RPMI7951 (cell line): ENCODE measurements at regions not wholly inside any gene's neighbourhood (a gene's known extent, or its start where the extent isn't known, plus 50 kb on each side); places are given as distances from the start of the nearest gene placed in this dataset.
A peak's percentile ranks its signal among the peaks of the same experiment; 100 is the strongest.
"Not testable (repeated sequence)": the region's sequence is repeated elsewhere in the genome, so short reads cannot be mapped to it uniquely, and the experiment has no call there.

Source experiments
- DNase-seq: peaks from one replicate; pipeline ENCODE4 v3.0.0-alpha.2; 2012; ENCODE audit warnings: low read depth

DNA sequence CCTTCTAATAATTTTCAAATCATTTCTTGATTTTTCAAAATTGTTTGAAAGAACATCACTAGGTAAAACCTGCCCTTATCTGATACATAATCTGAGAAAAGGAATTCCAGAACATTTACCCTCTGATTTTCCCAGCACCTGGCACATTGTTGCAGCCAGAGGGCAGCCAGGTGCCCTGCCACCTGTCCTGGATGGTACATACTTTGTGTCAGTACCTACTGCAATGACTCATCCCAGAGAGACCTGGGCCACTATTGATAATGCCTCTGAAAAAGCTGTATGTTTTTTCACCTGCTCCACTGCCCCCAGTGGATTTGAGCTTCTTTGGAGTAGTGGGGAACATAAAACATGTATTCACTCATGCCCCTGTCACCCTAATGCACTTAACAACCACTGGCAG, 648.9 kb upstream of the GBE1 start:
- DNase-seq: no peak

DNA sequence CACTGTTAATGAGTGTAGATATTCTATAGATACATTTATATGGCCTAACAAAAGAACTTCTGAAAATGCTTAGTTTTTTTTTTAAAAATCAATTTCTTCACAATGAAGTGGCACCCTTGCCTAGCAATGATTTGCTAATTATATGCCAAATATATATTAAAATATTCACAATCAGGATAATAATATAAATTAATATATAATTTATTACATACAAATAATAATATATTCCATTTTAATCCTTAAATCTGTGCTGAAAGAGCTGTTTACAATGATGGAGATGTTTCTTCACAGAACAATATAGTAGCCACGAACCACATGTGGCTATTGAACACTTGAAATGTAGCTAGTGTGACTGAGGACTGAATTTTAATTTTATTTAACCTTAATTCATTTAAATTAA, 648.4 kb upstream of the GBE1 start:
- no peak for DNase-seq

DNA sequence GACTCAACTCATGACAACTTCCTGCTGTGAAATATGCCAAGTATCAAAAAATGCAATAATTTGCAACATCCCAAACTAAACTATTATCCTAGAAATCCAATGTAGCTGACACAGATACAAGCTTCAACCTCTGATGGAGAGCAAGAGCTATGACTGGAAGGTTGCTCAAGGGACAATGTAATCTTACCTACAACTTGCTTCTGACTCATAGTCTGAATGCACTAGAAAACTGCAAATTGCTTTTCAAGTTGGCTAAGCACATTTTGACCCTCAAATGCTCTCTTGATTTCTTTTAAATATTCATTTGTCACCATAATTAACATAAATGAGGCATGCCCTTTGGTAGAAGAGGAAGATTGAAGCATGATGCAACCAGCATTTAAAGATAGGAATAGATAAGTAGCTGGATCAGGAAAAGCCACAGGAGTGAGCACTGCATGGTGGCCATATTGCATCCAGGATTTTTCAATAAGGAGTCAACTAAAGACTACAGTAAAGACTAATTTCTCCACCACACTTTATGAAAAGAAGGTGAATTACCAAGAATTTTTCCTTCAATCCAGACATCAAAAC, 630.8 kb upstream of the GBE1 start:
- no peak for DNase-seq

DNA sequence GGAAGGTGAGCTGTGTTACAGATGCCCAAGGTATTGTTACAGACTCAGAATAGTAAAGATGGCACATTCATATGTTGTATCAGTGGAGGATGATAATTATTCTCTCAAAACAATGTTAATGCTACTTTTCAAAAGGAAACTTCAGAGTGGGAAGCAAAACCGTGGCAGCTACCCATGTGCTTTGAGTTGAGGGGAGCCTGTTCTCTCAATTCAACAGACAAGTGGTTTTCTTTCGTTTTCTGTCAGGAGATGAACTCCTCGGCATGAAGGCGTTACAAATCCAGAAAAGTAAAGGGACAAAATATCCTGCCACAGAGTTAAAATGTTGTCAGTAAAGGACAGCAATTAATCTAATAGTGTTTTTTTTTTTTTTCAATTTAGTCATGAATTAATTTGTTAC, 629.4 kb upstream of the GBE1 start:
- no peak for DNase-seq

DNA sequence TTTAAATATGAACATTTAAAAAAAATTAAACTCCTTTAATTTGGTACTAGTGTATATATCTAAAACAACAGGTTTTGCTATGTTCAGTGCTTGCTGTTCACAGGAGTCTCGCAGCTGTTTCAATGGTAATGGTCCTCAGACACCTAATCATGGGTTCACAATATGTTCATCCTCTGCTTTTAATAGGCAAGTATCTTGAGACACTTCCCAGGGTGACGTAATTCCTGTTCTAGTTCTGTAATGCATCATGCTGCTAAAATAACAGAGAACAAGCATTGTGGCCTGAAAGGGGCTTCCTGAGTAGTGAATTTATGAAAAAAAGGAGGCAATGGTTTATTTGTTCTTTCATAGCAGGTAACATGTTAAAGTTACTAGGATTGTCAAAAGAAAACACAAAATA, 625.2 kb upstream of the GBE1 start:
- no peak for DNase-seq

DNA sequence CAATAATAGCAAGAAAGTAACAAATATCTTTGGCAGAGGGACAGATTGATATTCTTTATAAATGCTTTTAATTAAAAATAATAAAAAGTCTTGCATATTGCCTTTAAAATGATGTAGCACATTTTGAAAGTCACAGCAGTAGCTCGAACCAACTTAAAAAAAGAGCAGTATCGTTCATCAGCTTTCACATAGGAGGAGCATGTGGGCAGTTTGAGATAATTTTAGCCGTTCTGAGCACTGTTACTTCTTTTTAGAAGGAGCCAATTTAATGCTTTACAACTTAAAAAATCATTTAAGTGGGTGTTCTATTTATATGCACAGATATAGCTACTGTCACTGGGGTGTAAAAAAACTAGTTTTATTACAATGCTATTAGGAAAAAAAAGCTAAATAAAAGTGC, 622.7 kb upstream of the GBE1 start:
- DNase-seq: no peak

DNA sequence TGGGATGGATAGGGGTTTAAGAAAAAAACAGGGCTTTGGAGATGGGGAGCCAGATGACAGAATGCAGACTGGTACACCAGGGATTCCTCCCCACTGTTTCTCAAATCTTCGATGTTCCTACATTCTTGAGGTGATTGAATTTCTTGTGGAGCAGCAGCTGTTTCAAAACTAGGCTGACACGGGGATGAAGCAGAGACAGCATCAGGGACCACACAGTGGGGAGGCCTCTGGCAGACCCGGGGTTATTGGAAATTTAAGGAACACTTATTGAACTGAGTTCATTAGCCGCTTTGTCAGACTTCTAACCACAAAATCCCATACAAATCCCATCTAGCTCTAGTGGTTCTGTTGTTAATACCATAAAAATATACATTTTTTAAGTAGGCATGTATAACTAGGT, 621.4 kb upstream of the GBE1 start:
- DNase-seq: no peak

DNA sequence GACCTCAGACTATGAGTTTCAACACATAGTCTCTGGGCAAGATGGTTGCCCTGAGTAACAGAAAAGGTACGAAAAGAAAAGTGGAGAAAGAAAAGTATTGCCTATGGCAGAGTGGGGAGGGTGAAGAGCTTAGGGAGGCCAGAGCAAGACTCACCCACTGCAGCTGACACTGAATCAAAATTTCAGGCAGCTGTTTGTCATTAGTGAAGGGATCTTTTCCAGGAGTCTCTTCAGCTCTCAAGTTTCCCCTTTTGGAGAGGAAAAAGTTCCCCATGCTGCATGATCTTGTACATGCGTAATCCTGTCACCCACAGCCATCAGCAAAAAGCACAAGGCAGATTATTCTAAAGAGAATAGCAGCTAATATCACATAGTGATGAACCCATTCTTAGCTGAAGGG, 616.9 kb upstream of the GBE1 start:
- no peak for DNase-seq

DNA sequence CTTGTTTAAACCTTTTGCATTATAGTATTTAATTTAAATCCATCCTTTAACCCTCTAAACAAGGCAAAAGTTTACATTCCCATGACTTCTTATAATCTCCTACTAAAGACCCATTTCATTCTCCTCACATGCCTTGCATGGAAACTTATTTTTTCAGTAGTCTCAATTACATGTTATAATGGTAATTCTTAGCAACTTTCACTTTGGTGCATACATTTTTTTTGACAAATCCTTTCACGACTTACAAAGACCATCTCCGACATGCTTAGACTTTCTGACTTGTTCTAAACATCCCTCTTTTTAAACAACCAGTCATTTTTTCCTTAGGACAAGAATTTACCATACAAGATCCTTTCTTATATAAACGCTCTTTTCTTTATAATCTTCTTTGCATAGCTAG, 615.4 kb upstream of the GBE1 start:
- peak; percentile 11 for DNase-seq

DNA sequence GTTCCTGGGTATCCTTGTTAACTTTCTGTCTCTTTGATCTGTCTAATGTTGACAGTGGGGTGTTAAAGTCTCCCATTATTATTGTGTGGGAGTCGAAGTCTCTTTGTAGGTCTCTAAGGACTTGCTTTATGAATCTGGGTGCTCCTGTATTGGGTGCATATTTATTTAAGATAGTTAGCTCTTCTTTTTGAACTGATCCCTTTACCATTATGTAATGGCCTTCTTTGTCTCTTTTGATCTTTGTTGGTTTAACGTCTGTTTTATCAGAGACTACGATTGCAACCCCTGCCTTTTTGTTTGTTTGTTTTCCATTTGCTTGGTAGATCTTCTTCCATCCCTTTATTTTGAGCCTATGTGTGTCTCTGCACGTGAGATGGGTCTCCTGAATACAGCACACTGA, 612.4 kb upstream of the GBE1 start:
- DNase-seq: not testable (repeated sequence)

DNA sequence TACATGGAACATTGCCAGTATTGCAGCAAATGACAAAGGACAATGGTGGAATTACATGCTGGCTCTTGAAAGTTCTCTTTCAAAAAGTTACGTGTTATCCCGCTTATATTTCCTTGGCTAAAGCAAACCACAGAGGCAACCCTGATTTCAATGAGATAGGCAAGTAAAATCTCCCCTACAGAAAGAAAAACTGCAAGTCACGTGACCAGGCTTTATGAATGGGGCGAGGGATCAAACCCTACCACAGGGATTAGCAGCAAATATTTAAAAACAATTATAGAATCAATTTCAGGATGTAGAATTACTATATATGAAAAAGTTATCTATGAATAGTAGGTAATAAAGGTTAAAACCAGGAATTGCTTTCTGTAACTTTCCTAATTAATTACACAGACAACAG, 603.4 kb upstream of the GBE1 start:
- no peak for DNase-seq

DNA sequence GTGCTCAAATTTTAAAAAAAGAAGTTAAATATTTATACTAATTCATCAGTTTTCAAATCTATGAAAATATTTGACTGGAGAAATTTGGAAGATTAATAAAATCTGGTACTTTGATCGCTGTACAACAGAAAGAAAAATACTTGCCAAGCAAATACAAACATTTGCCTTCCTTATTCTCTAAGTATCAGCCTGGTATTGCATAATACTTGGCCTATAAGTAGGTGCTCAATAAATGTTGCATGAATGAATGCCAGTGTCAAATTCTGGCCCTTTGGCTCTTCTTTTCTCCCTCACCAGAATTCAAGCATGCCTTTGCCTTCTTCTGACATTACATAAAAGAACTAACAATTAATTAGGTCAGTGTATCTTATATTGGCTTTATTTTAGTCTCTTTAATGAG, 601.7 kb upstream of the GBE1 start:
- no peak for DNase-seq

DNA sequence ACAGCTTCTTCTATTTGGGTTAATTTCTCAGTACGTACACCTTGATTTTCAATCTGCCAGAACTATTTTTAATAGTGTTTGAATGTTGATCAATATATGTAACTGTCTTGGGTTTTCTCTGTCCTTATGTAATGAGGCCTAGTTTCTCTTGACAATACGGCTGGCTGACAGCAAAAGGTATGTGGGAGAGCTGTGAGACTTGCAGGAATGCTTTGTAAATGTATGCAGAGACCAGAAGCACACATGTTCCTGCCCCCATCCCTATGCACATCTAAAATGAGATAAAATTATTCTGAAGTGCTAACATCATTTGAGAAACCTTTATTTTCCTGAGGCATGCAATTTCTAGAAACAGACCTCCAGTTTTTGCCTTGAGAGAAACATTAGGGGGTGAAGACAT, 593.8 kb upstream of the GBE1 start:
- DNase-seq: no peak

DNA sequence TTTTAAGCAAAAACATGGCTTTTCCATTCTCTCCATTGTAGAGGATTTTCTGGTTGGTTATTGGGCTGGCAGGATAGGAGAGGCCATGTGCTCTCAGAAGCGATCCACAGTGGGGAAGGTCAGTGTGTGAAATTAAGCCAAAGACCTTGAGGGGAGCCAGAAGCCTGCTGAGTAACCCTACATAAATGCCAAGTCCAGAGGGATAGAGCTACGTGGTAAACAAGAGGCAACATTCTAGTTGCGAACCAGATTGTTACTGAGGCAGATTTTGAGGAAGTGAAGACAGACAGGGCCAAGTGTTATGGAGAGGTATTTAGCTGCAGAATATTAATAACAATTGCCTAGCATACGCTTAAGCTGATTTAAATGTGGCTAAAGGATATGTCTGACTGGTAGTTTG, 592.8 kb upstream of the GBE1 start:
- no peak for DNase-seq

DNA sequence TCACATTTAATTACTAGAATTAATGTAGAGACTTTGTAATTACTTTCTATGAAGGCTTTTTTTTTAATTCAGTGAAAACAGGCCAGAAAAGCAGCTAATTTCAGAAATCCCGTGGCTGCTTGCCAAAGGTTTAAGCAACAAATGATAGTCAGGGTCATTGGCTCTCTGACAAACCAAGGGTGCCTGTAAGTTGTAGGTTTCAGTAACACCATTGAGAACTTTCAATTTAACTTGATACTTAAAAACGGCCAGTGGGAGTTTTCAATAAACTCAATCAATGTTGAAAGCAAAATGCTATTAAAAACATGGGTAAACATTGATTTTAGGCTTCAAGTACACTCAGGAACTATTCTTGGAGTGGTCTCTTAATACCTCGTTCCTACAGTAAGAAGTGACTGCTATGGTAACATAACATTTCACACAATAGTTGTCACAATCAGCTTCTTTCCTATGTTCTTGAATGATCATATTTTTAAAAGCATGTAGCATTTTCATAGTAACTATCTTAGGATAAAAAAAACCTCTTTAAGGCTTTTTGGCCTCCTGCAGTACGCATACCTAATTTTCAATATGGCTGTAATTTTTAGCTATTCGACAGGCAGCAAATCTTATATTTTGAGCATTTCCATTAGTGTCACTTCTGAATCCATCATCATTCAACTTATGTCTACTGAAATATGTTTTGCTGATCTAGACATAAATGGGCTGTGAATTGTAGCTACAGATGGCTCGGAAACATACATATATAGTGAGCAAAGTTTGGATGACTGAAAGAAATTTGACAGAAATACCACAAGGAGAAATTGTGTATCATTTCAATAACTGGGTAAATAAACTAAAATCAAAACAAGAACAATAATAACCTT, 592.1 kb upstream of the GBE1 start:
- no peak for DNase-seq

DNA sequence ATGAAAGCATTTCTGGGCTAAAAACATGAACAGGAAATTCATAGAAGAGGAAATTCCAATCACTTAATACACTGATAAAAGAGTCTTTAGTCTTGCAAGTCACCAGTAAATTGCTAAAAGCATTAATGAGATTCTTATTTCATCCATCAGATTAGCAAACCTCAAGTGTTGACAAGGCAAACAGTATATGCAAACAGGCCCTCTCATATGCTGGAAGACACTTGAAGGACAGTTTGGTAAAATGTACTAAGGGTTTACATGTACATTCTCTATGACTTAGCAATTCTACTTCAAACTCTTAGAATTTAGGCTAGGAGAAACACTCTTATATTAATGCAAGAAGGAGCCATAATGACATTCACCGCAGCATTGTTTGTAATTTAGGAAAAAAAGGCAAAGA, 586.1 kb upstream of the GBE1 start:
- DNase-seq: no peak

DNA sequence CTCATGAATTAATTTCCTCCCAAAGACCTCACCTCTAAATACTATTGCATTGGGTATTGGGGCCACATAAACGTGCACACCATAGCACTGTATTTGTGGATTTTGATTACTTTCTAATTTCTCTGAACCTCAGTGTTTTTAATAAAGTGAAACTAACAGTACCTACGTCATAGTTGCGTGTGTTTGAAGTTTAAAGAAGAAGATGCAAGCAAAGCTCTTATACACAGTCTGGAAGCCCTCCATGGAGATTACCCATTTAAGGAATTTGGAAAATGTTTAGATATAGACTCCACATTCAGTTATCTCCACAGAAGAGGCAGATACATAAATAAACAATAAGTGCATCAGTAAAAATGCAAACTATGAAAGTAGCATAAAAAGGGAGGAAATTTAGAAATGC, 581.1 kb upstream of the GBE1 start:
- no peak for DNase-seq

DNA sequence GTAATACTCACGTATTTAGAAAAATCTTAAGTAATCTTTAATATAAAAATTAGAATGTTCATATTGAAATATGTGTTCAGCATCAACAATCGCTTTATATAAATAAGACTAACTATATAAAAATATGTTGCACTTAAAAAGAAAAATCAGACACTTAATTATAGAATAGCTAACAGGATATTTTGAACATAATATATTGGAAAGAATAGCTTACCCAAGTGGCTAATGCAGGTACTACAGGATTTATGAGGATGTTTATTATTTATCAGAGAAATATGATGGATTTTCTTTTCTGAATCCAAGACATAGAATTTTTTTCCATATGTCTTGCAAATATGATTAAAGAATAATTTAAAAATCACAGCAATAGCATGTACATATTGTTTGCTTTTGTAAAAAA, 567.9 kb upstream of the GBE1 start:
- no peak for DNase-seq

DNA sequence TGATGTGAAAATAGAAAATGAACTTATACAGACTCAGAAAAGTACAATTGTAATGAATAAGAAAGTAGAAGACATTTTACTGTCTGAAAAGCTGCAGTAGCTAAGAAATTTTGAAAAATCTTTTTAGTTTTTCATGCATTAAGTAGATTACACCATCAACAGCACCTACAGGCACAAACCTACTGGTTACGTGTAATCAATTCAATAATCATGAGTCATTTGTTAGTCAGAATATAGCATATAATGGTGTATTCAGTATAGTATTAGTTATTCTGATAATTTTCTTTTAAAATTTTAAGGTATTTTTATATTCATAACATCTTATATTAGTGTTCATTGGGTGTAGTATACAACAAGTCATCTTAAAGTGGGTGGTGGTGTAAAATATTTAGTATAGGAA, 550.5 kb upstream of the GBE1 start:
- DNase-seq: no peak

DNA sequence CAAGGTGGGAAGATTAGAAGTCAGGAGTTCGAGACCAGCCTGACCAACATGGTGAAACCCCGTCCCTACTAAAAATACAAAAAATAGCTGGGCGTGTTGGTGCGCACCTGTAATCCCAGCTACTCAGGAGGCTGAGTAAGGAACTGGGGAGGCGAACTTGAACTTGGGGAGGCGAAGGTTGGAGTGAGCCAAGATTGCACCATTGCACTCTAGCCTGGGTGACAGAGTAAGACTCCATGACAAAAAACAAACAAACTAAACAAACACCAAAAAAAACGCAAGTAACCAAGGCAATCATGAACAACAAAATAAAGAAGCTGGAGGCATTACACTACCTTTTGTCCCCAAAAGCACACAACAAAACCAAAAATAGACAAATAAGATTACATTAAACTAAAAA, 547.3 kb upstream of the GBE1 start:
- no peak for DNase-seq

DNA sequence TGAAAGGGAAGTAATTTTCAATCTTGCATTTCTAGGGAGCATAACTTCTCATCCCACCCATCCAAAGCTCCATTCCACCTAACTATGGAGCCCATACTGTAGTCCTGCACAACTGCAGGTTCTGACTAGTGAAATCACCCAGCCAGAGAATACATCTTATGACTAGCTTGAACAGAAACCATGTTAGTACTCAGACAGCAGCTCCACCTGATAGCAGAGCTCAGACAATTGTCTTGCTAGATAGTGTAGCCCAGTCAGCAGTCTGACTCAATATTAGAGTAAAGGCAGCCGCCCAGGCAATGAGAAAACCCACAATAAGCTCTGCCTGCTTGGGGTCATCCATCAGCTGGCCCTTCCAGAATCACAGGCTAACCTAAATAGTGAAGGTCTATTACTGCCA, 544.7 kb upstream of the GBE1 start:
- DNase-seq: no peak

DNA sequence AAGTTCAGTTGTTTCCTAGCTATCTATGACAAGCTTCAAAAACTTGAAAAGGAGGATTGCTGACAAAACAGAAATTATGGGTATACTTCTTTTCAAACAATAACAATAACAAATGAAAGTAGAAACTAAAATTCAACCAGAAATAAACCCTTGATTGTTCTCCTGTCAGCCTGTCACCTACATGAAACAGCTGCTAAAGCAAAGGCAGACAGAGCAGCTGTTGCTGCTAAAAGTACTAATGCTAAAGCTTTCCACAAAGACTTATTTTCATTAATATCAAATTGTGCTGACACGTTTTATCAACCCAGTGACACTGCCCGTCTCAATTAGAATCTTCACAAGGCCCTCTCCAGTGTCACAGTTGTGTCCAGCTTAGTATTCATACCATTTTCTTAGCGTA, 533.2 kb upstream of the GBE1 start:
- no peak for DNase-seq

DNA sequence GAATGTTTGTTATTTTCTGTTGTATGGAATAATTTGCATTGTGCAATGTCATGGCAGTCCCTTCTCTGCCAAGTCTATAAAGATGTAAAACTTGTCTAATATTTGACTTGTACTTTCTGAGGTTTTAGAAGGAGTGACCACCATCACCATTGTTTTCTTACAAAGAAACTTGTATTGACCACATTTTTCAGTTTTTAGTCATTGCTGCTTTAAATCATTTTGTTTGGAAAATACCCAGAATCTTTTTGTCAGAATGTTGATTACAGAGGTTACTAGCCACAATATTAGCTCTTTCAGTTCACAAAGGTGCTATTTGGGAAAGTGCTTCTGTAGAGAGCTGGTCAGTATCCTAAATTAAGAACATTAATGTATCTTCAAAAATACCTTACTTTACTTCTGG, 532.4 kb upstream of the GBE1 start:
- no peak for DNase-seq

DNA sequence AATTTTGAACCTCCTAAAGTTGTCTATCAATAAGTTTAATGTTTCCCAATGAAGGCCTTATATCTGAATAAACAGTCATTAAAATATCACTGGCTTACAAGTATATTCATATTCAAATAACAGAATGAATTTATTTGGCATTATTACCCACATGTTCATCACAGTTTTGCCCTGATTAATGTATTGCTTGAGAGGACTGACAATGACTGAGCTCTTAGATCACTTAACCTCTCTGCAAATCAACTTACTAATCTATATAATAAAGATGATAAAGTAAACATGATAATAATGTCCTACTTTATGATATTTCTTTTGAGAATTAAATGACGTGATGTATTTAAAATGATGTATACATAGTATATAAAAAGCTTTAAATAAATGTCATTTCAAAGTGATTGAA, 532.0 kb upstream of the GBE1 start:
- DNase-seq: no peak
